Thymus (tissue), 11 donors: ENCODE measurements at regions not wholly inside any gene's neighbourhood (a gene's known extent, or its start where the extent isn't known, plus 50 kb on each side); places are given as distances from the start of the nearest gene placed in this dataset.

Source experiments
- DNase-seq, 9 donors: peaks; one replicate each; pipeline ENCODE4 v3.0.0-alpha.2; 2013; ENCODE audit warnings: low spot score in 9 of 9, low read depth in 6 of 9, missing footprints in 1 of 9
- H3K27ac ChIP-seq, 2 donors: one replicate each; pipeline ENCODE4 v1.5.1; 2013; ENCODE audit warnings: control low read depth in 1 of 2, low read depth in 1 of 2, low read length in 1 of 2, mild to moderate bottlenecking in 1 of 2, moderate library complexity in 1 of 2
- H3K27me3 ChIP-seq, 2 donors: one replicate each; pipeline ENCODE4 v1.5.1; 2013; ENCODE audit warnings: low read length in 1 of 2; ENCODE audit not compliant: control insufficient read depth in 2 of 2, insufficient read depth in 1 of 2
- H3K36me3 ChIP-seq, 2 donors: one replicate each; pipeline ENCODE4 v1.5.1; 2013; ENCODE audit warnings: low read length in 1 of 2, mild to moderate bottlenecking in 1 of 2, moderate library complexity in 1 of 2; ENCODE audit not compliant: control insufficient read depth in 2 of 2, insufficient read depth in 2 of 2
- H3K4me1 ChIP-seq, 2 donors: one replicate each; pipeline ENCODE4 v1.5.1; 2013; ENCODE audit warnings: low read length in 2 of 2; ENCODE audit not compliant: control insufficient read depth in 2 of 2, insufficient read depth in 2 of 2
- H3K4me3 ChIP-seq, 2 donors: one replicate each; pipeline ENCODE4 v1.5.1; 2013; ENCODE audit warnings: low read length in 2 of 2, control low read depth in 1 of 2, mild to moderate bottlenecking in 1 of 2
- H3K9me3 ChIP-seq, 2 donors: one replicate each; pipeline ENCODE4 v1.5.1; 2013; ENCODE audit warnings: low read length in 1 of 2, mild to moderate bottlenecking in 1 of 2; ENCODE audit not compliant: control insufficient read depth in 2 of 2, insufficient read depth in 1 of 2
- WGBS: extraction: QIAGEN DNeasy Blood & Tissue Kit; methylation state at CpG from one replicate; pipeline ENCODE4 v1.1.7; 2013; 5-methylcytosine and 5-hydroxymethylcytosine counted together
- donor health status: healthy.

- Histone ChIP-seq H3K4me3 (no peak overlapping the region), H3K27ac (no peak overlapping the region), H3K27me3 (no peaks in the 10 kb centered on the region), H3K36me3 (no peaks in the 10 kb centered on the region), H3K9me3 (no peaks in the 10 kb centered on the region), H3K4me1 (peaks cover 10 to 28% of the 10 kb centered on the region in 2 donors)
- DNase-seq: no peak
- WGBS: 78% methylated on average over 7 of the region's 7 CpGs
Observed at GRCh38 chr6:118745156-118745555, 93.8 kb upstream of the CEP85L start.

GRCh38 chr6:118744261-118744941 lies 93.0 kb upstream of the CEP85L start:
- H3K9me3 ChIP-seq: no peaks in the 10 kb centered on the region
- no peak for DNase-seq
- no peaks in the 10 kb centered on the region for H3K27me3 ChIP-seq
- H3K4me3 ChIP-seq: no peak overlapping the region
- H3K27ac ChIP-seq: no peak overlapping the region
- H3K36me3 ChIP-seq: no peaks in the 10 kb centered on the region
- peaks cover 10 to 28% of the 10 kb centered on the region in 2 donors for H3K4me1 ChIP-seq
- 98% methylated on average over 6 of the region's 6 CpGs for WGBS

GRCh38 chr6:118743746-118744145 lies 92.4 kb upstream of the CEP85L start:
- Histone ChIP-seq H3K27me3 (no peaks in the 10 kb centered on the region), H3K4me1 (peaks cover 10 to 28% of the 10 kb centered on the region in 2 donors), H3K27ac (no peak overlapping the region), H3K36me3 (no peaks in the 10 kb centered on the region), H3K4me3 (no peak overlapping the region), H3K9me3 (no peaks in the 10 kb centered on the region)
- no peak for DNase-seq
- 56% methylated on average over 1 of the region's 1 CpG for WGBS

- WGBS: 56% methylated on average over 3 of the region's 3 CpGs
- Histone ChIP-seq H3K27ac (no peak overlapping the region), H3K4me1 (peaks cover 0 to 6% of the 10 kb centered on the region in 2 donors), H3K27me3 (no peaks in the 10 kb centered on the region), H3K4me3 (no peak overlapping the region), H3K9me3 (no peaks in the 10 kb centered on the region), H3K36me3 (no peaks in the 10 kb centered on the region)
- DNase-seq: no peak
Observed at GRCh38 chr6:118740372-118740771, 89.0 kb upstream of the CEP85L start.

- DNase-seq: no peak
- WGBS: 91% methylated on average over 2 of the region's 2 CpGs
- H3K4me1 ChIP-seq: peaks cover 0 to 2% of the 10 kb centered on the region in 2 donors
Observed at GRCh38 chr6:118739696-118740353, 88.4 kb upstream of the CEP85L start.

GRCh38 chr6:118736440-118736839 lies 85.0 kb upstream of the CEP85L start:
- 95% methylated on average over 4 of the region's 4 CpGs for WGBS

More at GRCh38 chr6:118739696-118740353, 88.4 kb upstream of the CEP85L start:
- H3K27me3 ChIP-seq: no peaks in the 10 kb centered on the region
- H3K36me3 ChIP-seq: no peaks in the 10 kb centered on the region
- H3K4me3 ChIP-seq: no peak overlapping the region
- H3K27ac ChIP-seq: no peak overlapping the region
- no peaks in the 10 kb centered on the region for H3K9me3 ChIP-seq

GRCh38 chr6:118735320-118735719 lies 83.9 kb upstream of the CEP85L start:
- peak in 1 of 9 donors; percentile 43 for DNase-seq
- Histone ChIP-seq H3K4me1 (no peaks in the 10 kb centered on the region), H3K36me3 (no peaks in the 10 kb centered on the region), H3K27ac (no peak overlapping the region), H3K4me3 (no peak overlapping the region), H3K9me3 (no peaks in the 10 kb centered on the region), H3K27me3 (no peaks in the 10 kb centered on the region)
- WGBS: 50% methylated on average over 2 of the region's 2 CpGs

More at GRCh38 chr6:118736440-118736839, 85.0 kb upstream of the CEP85L start:
- Histone ChIP-seq H3K9me3 (no peaks in the 10 kb centered on the region), H3K27me3 (no peaks in the 10 kb centered on the region), H3K36me3 (no peaks in the 10 kb centered on the region), H3K4me1 (no peaks in the 10 kb centered on the region), H3K27ac (no peak overlapping the region), H3K4me3 (no peak overlapping the region)
- DNase-seq: no peak

- 46% methylated on average over 5 of the region's 5 CpGs for WGBS
- no peak overlapping the region for H3K27ac ChIP-seq
- H3K9me3 ChIP-seq: no peaks in the 10 kb centered on the region
- H3K4me3 ChIP-seq: no peak overlapping the region
- peaks cover 6 to 8% of the 10 kb centered on the region in 2 donors for H3K4me1 ChIP-seq
- H3K36me3 ChIP-seq: no peaks in the 10 kb centered on the region
- DNase-seq: peak in 6 of 9 donors; percentile 44 to 84 (median 56)
- H3K27me3 ChIP-seq: no peaks in the 10 kb centered on the region
Observed at GRCh38 chr6:118725944-118726343, 74.6 kb upstream of the CEP85L start.

- Histone ChIP-seq H3K9me3 (no peaks in the 10 kb centered on the region), H3K36me3 (no peaks in the 10 kb centered on the region), H3K4me3 (no peak overlapping the region), H3K27ac (no peak overlapping the region), H3K27me3 (no peaks in the 10 kb centered on the region), H3K4me1 (peaks cover 21 to 24% of the 10 kb centered on the region in 2 donors)
- WGBS: 89% methylated on average over 3 of the region's 3 CpGs
- DNase-seq: no peak
Observed at GRCh38 chr6:118724211-118724610, 72.8 kb upstream of the CEP85L start.
